Osteoblast (primary cell): ENCODE measurements at regions not wholly inside any gene's neighbourhood (a gene's known extent, or its start where the extent isn't known, plus 50 kb on each side); places are given as distances from the start of the nearest gene placed in this dataset.

ENCODE experiments used
- DNase-seq: peaks from one replicate; pipeline ENCODE4 v3.0.0; 2011; ENCODE audit warnings: low spot score, mixed read lengths; ENCODE audit not compliant: insufficient read length; ENCODE audit errors: missing footprints
- H2AFZ ChIP-seq: 2 replicates; pipeline ENCODE4 v1.6.0; 2011; ENCODE audit warnings: mild to moderate bottlenecking, low read length
- H3K27ac ChIP-seq: 2 replicates; pipeline ENCODE4 v1.5.1; 2011; ENCODE audit warnings: mild to moderate bottlenecking, low read depth, low read length, moderate library complexity
- H3K27me3 ChIP-seq: 2 replicates; pipeline ENCODE4 v1.6.0; 2012; ENCODE audit warnings: mild to moderate bottlenecking, control low read depth, inconsistent platforms, low read length, moderate library complexity; ENCODE audit not compliant: insufficient read depth
- H3K36me3 ChIP-seq: 2 replicates; pipeline ENCODE4 v1.5.1; 2011; ENCODE audit warnings: mild to moderate bottlenecking, low read length, control low read depth, moderate library complexity; ENCODE audit not compliant: insufficient read depth
- H3K4me1 ChIP-seq: 2 replicates; pipeline ENCODE4 v1.5.1; 2011; ENCODE audit warnings: mild to moderate bottlenecking, low read length, control low read depth, moderate library complexity; ENCODE audit not compliant: insufficient read depth
- H3K4me2 ChIP-seq: 2 replicates; pipeline ENCODE4 v1.6.0; 2011; ENCODE audit warnings: mild to moderate bottlenecking, low read length; ENCODE audit not compliant: insufficient read depth
- H3K4me3 ChIP-seq: fragments of 200-600 bp; sonication (generic); 3 replicates; pipeline ENCODE4 v1.5.1; 2012; ENCODE audit warnings: mild to moderate bottlenecking, low read length, inconsistent platforms; ENCODE audit not compliant: insufficient read depth
- H3K79me2 ChIP-seq: 2 replicates; pipeline ENCODE4 v1.6.0; 2012; ENCODE audit warnings: mild to moderate bottlenecking, low read length, control low read depth, inconsistent platforms; ENCODE audit not compliant: insufficient read depth
- H3K9me3 ChIP-seq: 2 replicates; pipeline ENCODE4 v1.5.1; 2011; ENCODE audit warnings: low read depth, low read length, control low read depth
- H4K20me1 ChIP-seq: 2 replicates; pipeline ENCODE4 v1.6.0; 2012; ENCODE audit warnings: mild to moderate bottlenecking, low read length, control low read depth; ENCODE audit not compliant: insufficient read depth
- TF ChIP-seq, protein P1 (sequence below): IDR thresholded peaks from 2 replicates; pipeline ENCODE4 v1.5.1; 2011; ENCODE audit warnings: mild to moderate bottlenecking, low read depth, low read length, moderate library complexity; ENCODE audit errors: extremely low read depth

- Histone ChIP-seq H4K20me1 (no peaks in the 10 kb centered on the region), H3K4me3 (no peak overlapping the region), H3K36me3 (no peaks in the 10 kb centered on the region), H3K79me2 (no peaks in the 10 kb centered on the region), H3K27ac (no peak overlapping the region), H3K4me1 (no peaks in the 10 kb centered on the region), H3K27me3 (no peaks in the 10 kb centered on the region), H2AFZ (no peak overlapping the region), H3K9me3 (no peaks in the 10 kb centered on the region), H3K4me2 (no peak overlapping the region)
- TF ChIP-seq, protein P1, sequence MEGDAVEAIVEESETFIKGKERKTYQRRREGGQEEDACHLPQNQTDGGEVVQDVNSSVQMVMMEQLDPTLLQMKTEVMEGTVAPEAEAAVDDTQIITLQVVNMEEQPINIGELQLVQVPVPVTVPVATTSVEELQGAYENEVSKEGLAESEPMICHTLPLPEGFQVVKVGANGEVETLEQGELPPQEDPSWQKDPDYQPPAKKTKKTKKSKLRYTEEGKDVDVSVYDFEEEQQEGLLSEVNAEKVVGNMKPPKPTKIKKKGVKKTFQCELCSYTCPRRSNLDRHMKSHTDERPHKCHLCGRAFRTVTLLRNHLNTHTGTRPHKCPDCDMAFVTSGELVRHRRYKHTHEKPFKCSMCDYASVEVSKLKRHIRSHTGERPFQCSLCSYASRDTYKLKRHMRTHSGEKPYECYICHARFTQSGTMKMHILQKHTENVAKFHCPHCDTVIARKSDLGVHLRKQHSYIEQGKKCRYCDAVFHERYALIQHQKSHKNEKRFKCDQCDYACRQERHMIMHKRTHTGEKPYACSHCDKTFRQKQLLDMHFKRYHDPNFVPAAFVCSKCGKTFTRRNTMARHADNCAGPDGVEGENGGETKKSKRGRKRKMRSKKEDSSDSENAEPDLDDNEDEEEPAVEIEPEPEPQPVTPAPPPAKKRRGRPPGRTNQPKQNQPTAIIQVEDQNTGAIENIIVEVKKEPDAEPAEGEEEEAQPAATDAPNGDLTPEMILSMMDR: no peak
- DNase-seq: no peak
Measured at GRCh38 chr17:70510288-70510687, 341.0 kb downstream of the KCNJ2 start.

DNA sequence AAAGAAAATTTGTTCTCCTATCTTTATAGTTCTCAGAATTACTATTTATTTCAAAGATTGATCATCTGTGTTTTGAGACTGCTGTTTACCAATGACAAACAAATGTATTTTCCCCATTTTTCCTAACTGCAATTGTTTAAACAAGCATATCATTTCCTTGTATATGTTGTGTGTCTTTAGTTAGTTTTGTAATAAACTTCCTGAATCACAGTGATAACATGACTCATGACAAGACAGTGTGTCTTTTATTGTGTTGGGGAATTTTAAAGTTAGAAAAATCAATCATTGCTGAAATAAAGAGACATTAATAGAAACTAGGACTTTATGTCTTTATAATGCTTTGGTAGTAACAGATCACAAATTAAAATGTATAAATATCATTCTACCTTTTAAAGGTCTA lies 348.5 kb downstream of the KCNJ2 start:
- no peaks in the 10 kb centered on the region for H3K27me3 ChIP-seq
- no peaks in the 10 kb centered on the region for H3K9me3 ChIP-seq
- no peaks in the 10 kb centered on the region for H3K4me1 ChIP-seq
- no peak overlapping the region for H3K4me2 ChIP-seq
- TF ChIP-seq, protein P1: no peak
- no peak overlapping the region for H3K27ac ChIP-seq
- no peak for DNase-seq
- no peaks in the 10 kb centered on the region for H3K79me2 ChIP-seq
- H4K20me1 ChIP-seq: no peaks in the 10 kb centered on the region
- H2AFZ ChIP-seq: no peak overlapping the region
- H3K4me3 ChIP-seq: no peak overlapping the region
- no peaks in the 10 kb centered on the region for H3K36me3 ChIP-seq

- Histone ChIP-seq H3K9me3 (no peaks in the 10 kb centered on the region), H3K4me3 (no peak overlapping the region), H3K4me1 (no peaks in the 10 kb centered on the region), H3K27ac (no peak overlapping the region), H4K20me1 (no peaks in the 10 kb centered on the region), H2AFZ (no peak overlapping the region), H3K27me3 (no peaks in the 10 kb centered on the region), H3K36me3 (no peaks in the 10 kb centered on the region), H3K4me2 (no peak overlapping the region), H3K79me2 (no peaks in the 10 kb centered on the region)
- TF ChIP-seq, protein P1: no peak
- DNase-seq: no peak
Measured at GRCh38 chr17:70519300-70519699, 350.0 kb downstream of the KCNJ2 start.

DNA sequence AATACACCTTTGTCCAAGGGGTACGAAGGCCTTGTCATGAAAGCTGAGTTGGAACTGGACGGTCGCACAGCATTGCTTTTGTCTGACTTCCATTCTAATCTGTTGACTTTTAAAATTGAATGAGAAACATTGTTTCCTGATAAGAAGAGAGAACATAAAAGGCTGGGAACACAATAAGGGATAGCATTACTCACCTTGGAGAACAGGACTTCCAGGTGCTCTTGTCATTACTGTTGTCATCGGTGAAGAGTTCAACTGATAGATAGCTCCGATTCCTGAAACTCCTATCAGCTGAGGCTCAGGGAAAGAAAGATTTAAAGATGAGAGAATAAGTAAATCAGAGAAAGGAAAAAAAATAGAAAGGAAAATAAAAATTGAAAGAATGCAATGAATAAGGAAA lies 351.1 kb downstream of the KCNJ2 start:
- TF ChIP-seq, protein P1: no peak
- no peaks in the 10 kb centered on the region for H4K20me1 ChIP-seq
- no peak overlapping the region for H3K4me3 ChIP-seq
- no peak overlapping the region for H3K4me2 ChIP-seq
- no peaks in the 10 kb centered on the region for H3K4me1 ChIP-seq
- H3K36me3 ChIP-seq: no peaks in the 10 kb centered on the region
- no peaks in the 10 kb centered on the region for H3K79me2 ChIP-seq
- no peaks in the 10 kb centered on the region for H3K27me3 ChIP-seq
- H3K27ac ChIP-seq: no peak overlapping the region
- H2AFZ ChIP-seq: no peak overlapping the region
- no peak for DNase-seq
- no peaks in the 10 kb centered on the region for H3K9me3 ChIP-seq
